Left ventricle myocardium inferior (tissue), 1 donor: ENCODE measurements at regions not wholly inside any gene's neighbourhood (a gene's known extent, or its start where the extent isn't known, plus 50 kb on each side); places are given as distances from the start of the nearest gene placed in this dataset.

ENCODE experiments used
- DNase-seq: peaks from one replicate; pipeline ENCODE4 v3.0.0-alpha.2; 2020
- H3K27ac ChIP-seq: fragments of 200-600 bp; replicated peaks from 2 replicates; pipeline ENCODE4 v1.8.0; 2021
- H3K27me3 ChIP-seq: fragments of 200-600 bp; 2 replicates; pipeline ENCODE4 v1.8.0; 2021; ENCODE audit warnings: low read depth
- H3K36me3 ChIP-seq: fragments of 200-600 bp; 2 replicates; pipeline ENCODE4 v1.8.0; 2021
- H3K4me1 ChIP-seq: fragments of 200-600 bp; 2 replicates; pipeline ENCODE4 v1.8.0; 2021
- H3K4me3 ChIP-seq: fragments of 200-600 bp; 2 replicates; pipeline ENCODE4 v1.8.0; 2021; ENCODE audit warnings: mild to moderate bottlenecking, moderate library complexity
- H3K9me3 ChIP-seq: fragments of 200-600 bp; replicated peaks from 2 replicates; pipeline ENCODE4 v1.8.0; 2021
- intact Hi-C: fragments of 100-400 bp; cut with micrococcal nuclease; formaldehyde crosslinking; loops from one replicate; pipeline ENCODE4 v1.11.0; 2022
- TF ChIP-seq, protein P1 (sequence below): fragments of 200-600 bp; IDR thresholded peaks from 2 replicates; pipeline ENCODE4 v1.8.0; 2021; ENCODE audit warnings: antibody characterized with exemption, mild to moderate bottlenecking, borderline replicate concordance
- donor health status: DM: no; HTN: yes; CAD: no; lungs with severe emphysema.

DNA sequence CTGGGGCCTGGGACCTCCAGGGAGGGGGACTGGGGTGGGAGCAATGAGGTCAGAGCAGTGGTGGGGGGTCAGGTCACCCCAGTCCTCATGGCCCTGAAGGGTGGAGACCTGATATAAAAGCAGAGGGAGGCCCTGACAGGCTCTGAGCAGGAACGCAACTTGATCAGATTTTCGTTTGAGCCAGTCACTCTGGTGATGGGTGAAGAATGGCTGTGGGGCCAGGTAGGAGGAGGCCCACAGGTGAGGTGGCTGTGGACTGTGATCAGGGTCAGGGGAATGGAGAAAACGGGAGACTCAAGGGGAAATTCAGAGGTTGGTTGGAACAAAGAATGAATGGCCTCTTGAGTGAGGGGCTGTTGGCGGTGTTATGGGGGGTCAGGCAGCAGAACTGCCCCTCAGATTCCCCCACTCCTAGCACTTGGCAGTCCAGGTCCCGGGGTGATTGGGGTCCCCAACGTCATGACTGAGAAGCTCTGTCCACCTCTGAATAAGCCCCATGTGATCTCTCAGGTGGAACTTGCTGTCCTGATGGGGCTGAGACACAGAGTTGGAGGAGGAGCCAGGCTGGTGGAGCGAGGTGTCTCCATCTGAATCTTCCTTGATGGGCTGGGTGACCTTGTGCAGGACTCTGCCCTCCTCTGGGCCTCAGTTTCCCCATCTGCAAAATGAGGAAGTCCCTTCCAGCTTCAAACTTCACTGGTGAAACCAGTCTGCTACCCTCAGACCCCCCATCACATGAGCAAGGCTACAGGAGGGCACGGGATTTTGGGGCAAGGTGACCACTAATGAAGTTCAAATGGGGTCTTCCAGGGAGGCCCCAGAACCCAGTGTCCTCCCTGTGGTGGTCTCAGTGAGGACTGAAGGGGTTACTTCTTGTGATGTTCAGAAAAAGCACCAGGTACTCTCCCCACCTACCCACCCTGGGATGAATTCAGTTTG lies 683.0 kb downstream of the MATN1 start:
- Histone ChIP-seq H3K9me3 (peaks cover 8% of the 10 kb centered on the region), H3K4me3 (no peak overlapping the region), H3K4me1 (no peaks in the 10 kb centered on the region), H3K27ac (no peak overlapping the region), H3K27me3 (peaks cover 2% of the 10 kb centered on the region), H3K36me3 (no peaks in the 10 kb centered on the region)
- intact Hi-C loops = no loop called here
- TF ChIP-seq, protein P1, sequence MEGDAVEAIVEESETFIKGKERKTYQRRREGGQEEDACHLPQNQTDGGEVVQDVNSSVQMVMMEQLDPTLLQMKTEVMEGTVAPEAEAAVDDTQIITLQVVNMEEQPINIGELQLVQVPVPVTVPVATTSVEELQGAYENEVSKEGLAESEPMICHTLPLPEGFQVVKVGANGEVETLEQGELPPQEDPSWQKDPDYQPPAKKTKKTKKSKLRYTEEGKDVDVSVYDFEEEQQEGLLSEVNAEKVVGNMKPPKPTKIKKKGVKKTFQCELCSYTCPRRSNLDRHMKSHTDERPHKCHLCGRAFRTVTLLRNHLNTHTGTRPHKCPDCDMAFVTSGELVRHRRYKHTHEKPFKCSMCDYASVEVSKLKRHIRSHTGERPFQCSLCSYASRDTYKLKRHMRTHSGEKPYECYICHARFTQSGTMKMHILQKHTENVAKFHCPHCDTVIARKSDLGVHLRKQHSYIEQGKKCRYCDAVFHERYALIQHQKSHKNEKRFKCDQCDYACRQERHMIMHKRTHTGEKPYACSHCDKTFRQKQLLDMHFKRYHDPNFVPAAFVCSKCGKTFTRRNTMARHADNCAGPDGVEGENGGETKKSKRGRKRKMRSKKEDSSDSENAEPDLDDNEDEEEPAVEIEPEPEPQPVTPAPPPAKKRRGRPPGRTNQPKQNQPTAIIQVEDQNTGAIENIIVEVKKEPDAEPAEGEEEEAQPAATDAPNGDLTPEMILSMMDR = no peak
- DNase-seq = no peak

DNA sequence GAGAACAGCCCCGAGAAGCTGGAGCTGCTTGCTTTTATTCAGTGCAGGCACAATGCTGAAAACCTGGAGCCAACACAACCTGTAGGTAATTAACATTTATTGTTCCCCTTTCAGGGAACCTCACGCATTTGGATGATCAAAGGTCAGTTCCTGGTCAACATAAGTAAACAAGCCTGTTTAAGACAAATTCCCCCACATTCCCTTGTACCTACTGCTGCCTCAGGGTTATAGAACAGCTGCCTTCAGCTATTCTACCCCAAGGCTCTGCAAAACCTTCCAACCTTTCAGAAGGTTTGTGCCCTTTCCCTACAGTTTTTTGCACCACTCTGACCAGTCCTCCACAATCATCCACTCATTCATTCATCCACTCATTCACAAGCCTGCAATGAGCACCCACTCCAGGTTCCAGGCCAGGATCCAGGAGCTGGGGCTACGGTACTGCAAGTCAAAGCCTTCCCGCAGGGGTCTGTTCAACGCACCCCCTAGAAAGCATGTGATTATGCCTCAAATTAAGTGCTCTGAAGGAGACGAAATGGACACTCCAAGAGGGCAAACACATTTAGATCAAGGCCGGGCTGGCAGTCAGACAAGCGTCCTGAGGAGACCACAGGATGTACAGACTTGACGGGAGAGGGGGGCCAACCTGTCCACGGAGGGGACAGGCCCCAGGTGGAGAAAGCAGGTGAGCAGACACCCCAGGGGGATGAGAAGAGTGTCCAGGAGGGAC lies 683.9 kb downstream of the MATN1 start:
- H3K4me3 ChIP-seq = no peak overlapping the region
- DNase-seq = no peak
- H3K9me3 ChIP-seq = peaks cover 8% of the 10 kb centered on the region
- H3K27me3 ChIP-seq = peaks cover 10% of the 10 kb centered on the region
- H3K4me1 ChIP-seq = no peaks in the 10 kb centered on the region
- TF ChIP-seq, protein P1 = no peak
- no peak overlapping the region for H3K27ac ChIP-seq
- intact Hi-C loops = no loop called here
- H3K36me3 ChIP-seq = no peaks in the 10 kb centered on the region

DNA sequence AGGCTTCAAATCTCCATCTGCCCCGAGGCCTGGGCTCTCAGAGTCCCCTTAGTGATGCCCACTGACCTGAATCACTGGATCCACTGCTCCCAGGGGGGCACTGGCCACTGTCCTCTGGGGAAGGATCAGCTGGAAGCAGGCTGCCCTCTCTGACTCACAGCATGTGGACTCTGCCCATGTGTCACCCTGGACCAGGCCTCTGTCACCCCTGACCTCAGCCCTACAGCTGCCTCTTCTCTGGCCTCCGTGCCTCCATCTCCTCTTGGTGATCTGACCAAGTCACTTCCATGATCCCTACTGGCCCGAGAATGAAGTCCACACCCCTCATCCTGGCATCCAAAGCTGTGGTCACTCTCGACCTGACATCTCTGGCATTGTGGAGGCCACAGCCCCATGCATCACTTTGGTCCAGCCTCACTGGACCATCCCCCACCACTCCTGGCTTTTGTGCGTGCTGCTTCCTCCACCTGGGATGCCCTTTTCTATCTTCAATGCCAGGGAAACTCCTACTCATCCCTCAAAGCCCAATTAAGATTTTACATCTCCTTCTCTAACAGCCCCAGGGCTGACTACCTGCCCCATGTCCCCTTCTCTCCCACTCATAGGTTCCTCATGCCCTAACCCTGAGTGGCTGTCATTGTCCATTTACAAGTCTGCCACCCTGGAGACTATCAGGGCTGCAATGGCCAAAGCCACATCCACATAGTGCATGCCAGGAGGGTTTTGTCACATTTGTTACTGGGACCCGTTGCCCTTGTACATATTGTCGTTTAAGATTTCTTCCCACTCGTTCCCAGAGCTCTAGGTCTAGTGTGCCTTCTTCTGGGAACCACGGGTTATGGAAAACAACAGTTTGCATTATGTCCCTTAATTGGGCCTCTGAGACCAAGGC lies 685.0 kb downstream of the MATN1 start:
- Histone ChIP-seq H3K4me3 (no peak overlapping the region), H3K27ac (no peak overlapping the region), H3K36me3 (no peaks in the 10 kb centered on the region), H3K4me1 (no peaks in the 10 kb centered on the region), H3K9me3 (peaks cover 8% of the 10 kb centered on the region), H3K27me3 (peaks cover 22% of the 10 kb centered on the region)
- DNase-seq = no peak
- intact Hi-C loops = no loop called here
- TF ChIP-seq, protein P1 = no peak

DNA sequence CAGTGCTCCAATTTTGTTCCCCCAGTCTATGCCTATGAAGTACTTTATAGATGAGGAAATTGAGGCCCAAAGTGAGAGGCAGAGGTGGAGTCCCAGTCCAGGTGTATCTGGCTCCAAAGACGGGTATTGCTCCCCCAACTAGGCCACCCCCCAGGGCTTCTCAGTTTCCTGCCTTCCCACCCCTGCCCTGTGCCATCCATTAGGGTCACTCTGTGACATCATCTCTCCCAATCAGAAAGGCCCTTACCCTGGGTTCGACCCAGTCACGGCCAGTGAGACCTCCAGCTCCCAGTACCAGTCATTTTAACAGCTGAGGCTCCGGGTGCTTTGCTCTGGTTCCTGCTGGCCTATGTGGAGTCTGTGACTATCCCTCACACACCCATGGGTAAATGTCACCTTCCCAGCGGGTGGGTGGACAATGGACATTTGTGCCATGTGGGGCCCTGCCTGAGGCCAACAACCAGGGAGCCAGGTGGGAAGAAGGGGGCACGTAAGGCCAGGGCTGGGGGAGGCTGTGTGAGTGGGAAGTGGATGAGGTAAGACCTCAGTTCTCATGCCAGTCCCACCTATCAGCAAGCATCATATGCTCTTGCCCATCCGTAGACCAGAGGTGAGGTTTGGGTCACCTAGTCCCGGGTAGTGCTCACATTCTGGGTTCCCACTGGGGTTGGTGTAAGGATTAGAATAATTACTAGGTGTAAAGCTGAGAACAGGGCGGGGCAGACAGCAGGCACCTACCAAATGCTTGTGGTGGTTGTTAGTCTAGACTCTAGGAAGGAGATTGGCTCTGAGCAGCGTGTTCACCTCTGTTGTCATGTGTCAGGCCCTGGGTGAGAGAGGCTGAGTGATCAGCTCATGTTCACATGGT lies 685.9 kb downstream of the MATN1 start:
- Histone ChIP-seq H3K36me3 (no peaks in the 10 kb centered on the region), H3K27ac (no peak overlapping the region), H3K4me1 (no peaks in the 10 kb centered on the region), H3K9me3 (peaks cover 2% of the 10 kb centered on the region), H3K4me3 (no peak overlapping the region), H3K27me3 (peaks cover 29% of the 10 kb centered on the region)
- intact Hi-C loops = no loop called here
- DNase-seq = no peak
- TF ChIP-seq, protein P1 = no peak
